Inferior parietal cortex (tissue), 1 donor: ENCODE measurements at regions not wholly inside any gene's neighbourhood (a gene's known extent, or its start where the extent isn't known, plus 50 kb on each side); places are given as distances from the start of the nearest gene placed in this dataset.

Experiments
- DNase-seq: peaks from one replicate; pipeline ENCODE4 v3.0.0-alpha.2; 2016; ENCODE audit errors: extremely low spot score

DNA sequence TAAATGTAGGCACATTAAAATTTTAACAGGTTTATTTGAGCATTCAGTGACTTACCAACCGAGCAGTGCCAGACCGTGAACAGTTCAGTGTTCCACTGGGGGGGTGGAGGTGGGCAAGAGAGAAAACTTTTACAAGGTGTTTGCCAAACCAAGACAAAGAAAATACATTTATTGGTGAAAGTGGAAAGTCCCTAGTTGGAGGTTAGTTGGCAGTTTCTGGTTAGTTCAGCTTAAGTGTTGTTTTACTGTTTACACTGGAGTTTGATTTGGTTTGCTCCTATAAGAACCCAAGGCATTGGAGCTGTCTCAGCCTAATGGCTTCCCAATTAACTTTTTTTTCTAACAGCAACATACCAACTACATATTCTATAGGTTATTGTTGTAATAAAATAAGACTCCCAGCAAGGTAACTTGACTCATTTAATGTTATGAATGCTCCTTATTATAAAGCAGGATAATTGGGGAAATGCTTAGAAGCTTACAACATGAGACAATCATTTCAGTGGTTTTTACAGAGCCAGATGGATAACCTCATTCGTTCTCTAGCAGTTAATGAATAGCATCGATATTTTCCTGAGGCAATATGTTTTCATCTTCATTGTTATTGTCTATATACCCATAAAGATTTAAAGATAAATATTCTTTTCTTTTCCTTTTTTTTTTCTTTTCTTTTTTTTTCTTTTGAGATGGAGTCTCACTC, 115.8 kb downstream of the ETNK1 start:
- DNase-seq = no peak

DNA sequence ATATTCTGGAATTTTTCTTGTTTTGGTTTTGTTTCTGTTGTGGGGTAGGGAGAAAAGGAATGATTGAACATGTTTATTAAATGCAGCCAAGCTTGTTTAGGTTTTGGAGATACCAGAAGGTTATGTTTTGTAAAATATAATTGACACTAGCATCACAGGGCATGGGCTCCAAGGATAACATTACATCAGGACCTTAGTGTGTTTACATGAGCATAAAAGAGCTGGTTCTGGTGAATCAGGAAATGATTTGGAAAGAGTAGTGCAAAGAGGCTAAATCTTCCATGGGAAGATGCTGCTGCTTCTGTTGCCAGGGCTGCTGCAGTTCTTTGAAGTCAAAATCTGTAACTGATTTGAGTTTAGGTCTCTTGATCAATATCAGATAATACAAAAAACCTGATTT, 118.7 kb downstream of the ETNK1 start:
- DNase-seq = no peak

GRCh38 chr12:22744197-22744596, 119.2 kb downstream of the ETNK1 start:
- DNase-seq = no peak

DNA sequence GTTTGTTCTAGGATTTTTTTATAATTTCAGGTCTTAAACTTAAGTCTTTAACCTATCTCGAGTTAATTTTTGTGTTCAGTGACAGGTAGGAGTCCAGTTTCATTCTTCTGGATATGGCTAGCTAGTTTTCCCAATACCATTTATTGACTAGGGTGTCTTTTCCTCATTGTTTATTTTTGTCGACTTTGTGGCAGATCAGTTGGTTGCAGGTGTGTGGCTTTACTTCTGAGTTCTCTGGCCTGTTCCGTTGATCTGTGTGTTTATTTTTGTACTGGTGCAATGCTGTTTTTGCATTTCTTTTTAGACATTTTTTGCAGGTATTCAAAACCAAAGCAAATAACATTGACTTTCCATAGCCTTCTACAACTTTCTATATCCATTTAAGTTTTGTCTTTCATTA, 121.7 kb downstream of the ETNK1 start:
- DNase-seq = no peak

DNA sequence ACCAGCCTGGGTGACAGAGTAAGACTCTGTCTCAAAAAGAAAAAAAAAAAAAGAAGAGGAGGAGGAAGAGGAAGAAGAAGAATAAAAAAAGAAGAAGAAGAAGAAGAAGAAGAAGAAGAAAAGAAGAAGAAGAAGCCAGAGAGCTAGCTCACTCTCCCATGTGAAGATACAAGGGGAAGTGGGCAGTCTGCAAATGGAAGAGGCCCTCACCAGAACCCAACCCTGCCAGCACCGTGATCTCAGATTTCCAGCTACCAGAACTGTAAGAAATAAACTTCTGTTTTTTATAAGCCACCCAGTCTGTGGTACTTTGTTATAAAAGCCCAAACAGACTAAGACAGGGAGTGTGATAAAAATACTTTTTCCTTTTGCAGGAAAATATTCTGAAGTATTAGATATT, 130.7 kb downstream of the ETNK1 start:
- DNase-seq = no peak

GRCh38 chr12:22759769-22760674, 135.1 kb downstream of the ETNK1 start:
- no peak for DNase-seq

DNA sequence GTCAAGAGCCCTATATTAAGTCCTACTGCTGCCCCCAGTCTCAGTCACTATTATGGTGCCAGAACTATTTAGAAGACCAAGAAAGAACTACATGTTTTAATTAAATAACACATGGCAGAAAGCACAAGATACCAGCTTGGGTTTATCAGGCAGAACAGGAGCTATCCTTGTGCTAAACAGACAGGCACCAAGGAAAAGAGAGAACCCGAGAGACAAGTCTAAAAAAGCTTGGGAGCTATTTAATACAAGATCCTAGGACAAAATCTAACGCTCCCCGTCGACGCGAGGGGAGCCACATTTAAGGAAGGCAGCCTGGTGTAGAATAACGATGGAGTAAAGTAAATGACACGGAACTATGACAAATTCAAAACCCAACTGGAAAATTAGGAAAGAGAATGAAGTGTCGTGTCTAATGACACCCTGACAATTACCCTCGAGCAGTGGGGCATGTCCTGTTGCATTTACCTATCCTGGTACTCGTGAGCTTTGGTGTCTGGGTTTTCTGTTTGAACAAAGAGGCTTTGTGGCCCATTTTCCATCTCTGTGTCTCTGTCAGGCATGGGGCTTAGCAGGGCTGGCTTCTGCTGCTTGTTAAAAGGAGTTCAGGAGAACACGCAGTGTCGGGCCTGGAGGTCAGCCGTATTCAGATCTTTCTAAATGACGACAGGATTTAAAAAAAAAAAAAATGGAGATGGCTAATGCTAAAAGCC, 140.6 kb downstream of the ETNK1 start:
- DNase-seq = no peak

DNA sequence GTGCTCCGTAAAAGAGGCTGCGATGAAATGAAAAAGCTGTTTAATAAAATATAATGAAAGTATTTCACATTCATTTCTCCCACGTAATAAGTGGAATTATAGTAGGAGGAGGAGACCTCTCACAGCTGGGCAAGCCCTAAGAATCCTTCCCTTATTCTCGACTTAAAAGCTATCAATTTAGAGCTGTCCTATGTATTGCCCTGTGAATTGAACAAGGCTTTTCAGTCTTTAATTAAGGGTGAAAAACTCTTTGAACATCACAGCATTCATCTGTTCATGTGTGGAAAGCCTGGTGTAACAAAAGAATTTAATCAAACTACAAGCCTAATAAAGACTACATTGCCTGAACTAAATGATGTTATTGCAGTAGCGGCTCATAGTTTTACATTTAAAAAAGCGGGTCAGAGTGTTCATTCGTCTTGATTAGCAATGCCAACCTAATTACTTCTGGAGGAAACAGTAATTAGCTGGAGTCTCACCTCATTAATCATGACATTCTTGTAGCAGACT, 142.0 kb downstream of the ETNK1 start:
- no peak for DNase-seq

DNA sequence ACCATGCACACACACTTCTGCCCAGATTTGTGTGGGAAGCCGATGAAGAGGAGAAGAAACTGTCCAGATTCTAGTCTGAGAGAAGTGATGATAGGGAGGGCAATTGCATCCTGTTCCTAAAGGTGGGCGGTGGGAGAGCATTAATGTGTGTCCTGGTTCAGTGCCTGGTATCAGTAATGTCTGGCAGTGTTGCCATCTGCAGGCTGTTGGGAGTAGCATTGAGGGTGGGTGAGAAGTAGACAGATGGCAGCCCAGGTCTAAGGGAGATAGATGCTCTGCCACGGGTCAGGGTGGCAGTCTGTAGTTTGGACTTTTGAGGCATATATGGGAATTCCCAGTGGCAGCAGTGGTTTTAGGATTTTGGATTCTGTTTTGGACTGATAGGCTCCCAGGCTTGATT, 156.4 kb downstream of the ETNK1 start:
- no peak for DNase-seq

GRCh38 chr12:22787557-22787956, 162.6 kb downstream of the ETNK1 start:
- DNase-seq = no peak

DNA sequence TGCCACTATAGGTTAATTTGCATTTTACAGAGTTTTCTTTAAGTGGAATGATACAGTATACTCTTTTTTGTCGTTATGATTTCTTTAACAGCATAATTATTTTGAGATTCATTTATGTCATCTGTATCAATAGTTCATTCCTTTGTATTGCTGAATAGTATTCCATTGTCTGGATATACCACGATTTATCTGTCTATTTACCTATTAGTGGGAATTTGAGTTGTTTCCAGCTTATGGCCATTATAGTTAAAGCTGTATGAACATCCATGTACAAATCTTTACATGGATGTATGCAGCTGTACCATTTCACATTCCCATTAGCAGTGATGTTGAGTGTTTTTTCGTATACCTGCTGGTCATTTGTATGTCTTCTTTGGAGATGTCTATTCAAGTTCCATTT, 163.9 kb downstream of the ETNK1 start:
- no peak for DNase-seq

DNA sequence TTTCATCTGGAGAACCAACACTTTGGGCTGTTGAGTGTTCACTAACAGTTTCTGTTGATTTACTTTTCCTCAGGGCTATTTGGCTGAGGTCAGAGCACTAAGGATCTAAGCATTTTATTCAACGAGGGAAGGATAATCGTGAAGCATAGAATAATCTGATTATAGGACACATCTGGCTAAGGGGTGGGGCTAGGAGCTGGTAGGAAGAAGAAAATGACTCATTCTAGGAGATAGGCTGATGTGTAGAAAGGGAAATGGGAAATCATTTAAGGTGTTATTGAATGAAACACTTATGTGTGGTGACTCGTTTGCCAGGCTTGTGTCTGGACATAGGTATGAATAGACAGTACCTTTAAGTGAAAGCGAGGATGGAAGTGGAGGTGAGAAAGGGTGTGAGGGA, 167.2 kb downstream of the ETNK1 start:
- DNase-seq = no peak

GRCh38 chr12:22794017-22794416, 169.0 kb downstream of the ETNK1 start:
- DNase-seq = no peak

GRCh38 chr12:22796941-22797630, 172.1 kb downstream of the ETNK1 start:
- peak; percentile 25 for DNase-seq

- no peak for DNase-seq
These were observed 172.7 kb downstream of the ETNK1 start for GRCh38 chr12:22797701-22798100.

GRCh38 chr12:22798116-22798515, 173.1 kb downstream of the ETNK1 start:
- no peak for DNase-seq

GRCh38 chr12:22799503-22799902, 174.5 kb downstream of the ETNK1 start:
- DNase-seq = no peak

GRCh38 chr12:22800332-22800731, 175.4 kb downstream of the ETNK1 start:
- no peak for DNase-seq

GRCh38 chr12:22802883-22803630, 178.1 kb downstream of the ETNK1 start:
- DNase-seq = no peak

DNA sequence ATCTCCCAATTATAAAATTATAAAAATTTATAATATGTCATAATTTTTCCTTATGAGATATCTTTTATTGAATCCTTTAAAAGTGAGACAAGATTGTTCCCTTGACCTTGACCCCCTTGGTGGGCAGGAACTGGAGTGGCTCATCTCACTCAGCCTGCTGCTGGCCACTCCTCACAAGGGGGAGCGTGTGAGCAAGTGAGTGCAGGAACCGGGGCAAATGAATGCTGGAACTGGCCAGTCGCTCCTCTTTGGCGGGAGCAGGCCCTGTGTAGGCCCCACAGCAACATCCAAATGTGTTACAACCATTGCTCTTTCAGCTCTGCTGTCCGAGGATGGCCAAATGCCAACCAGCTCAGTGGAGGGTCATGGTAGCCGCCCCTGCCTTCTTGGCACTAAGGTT, 178.8 kb downstream of the ETNK1 start:
- DNase-seq = no peak

- DNase-seq = no peak
These were observed 183.9 kb downstream of the ETNK1 start for GRCh38 chr12:22808860-22809259.
